SU-DHL-6 (cell line): ENCODE measurements at regions not wholly inside any gene's neighbourhood (a gene's known extent, or its start where the extent isn't known, plus 50 kb on each side); places are given as distances from the start of the nearest gene placed in this dataset.

ENCODE experiments used
- EZH2phosphoT487 ChIP-seq: fragments of 200-600 bp; sonication (generic), shearing (Covaris generic); conservative IDR thresholded peaks from 2 replicates; pipeline ENCODE4 v1.6.1; 2018; ENCODE audit warnings: mild to moderate bottlenecking, antibody characterized with exemption, low read length, moderate library complexity, mixed read lengths
- TF ChIP-seq, protein P1 (sequence below): fragments of 200-600 bp; sonication (generic); IDR thresholded peaks from one replicate; pipeline ENCODE4 v1.5.1; 2017; ENCODE audit warnings: antibody characterized with exemption, mild to moderate bottlenecking, low read length, moderate library complexity; ENCODE audit not compliant: insufficient read depth, poor library complexity, severe bottlenecking

DNA sequence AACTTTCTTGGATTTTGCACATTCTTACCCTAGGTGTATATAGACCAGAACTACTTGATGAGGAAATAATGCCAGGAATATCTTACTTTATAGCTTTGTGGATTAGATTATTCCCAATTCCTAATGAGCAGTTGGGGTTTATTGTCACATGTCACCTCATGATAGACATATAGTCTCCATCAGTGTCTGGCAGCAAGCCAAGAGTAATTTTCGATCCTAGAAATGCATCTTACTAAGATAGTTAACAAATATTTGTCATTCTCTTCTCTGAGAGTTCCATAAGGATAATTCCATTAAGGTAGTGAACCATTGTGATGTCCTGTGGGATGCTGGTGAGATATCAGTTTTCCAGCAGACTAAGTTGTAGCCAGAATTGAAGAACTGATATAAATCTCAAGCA lies 1282.9 kb upstream of the B3GALT2 start:
- TF ChIP-seq, protein P1, sequence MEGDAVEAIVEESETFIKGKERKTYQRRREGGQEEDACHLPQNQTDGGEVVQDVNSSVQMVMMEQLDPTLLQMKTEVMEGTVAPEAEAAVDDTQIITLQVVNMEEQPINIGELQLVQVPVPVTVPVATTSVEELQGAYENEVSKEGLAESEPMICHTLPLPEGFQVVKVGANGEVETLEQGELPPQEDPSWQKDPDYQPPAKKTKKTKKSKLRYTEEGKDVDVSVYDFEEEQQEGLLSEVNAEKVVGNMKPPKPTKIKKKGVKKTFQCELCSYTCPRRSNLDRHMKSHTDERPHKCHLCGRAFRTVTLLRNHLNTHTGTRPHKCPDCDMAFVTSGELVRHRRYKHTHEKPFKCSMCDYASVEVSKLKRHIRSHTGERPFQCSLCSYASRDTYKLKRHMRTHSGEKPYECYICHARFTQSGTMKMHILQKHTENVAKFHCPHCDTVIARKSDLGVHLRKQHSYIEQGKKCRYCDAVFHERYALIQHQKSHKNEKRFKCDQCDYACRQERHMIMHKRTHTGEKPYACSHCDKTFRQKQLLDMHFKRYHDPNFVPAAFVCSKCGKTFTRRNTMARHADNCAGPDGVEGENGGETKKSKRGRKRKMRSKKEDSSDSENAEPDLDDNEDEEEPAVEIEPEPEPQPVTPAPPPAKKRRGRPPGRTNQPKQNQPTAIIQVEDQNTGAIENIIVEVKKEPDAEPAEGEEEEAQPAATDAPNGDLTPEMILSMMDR: no peak
- TF ChIP-seq EZH2phosphoT487: no peak
